Lung (tissue), 11 donors: ENCODE measurements at regions not wholly inside any gene's neighbourhood (a gene's known extent, or its start where the extent isn't known, plus 50 kb on each side); places are given as distances from the start of the nearest gene placed in this dataset.

Experiments
- ATAC-seq: fragments of 200-7000 bp; cut with Tn5 transposase; one replicate; pipeline ENCODE4 v1.9.1; 2020; ENCODE audit warnings: moderate number of reproducible peaks; ENCODE audit not compliant: insufficient read depth, low FRiP score
- DNase-seq, 3 donors: peaks; one replicate each; pipeline ENCODE4 v3.0.0-alpha.2; 2013 to 2017
- H3K27ac ChIP-seq, 2 donors: one replicate each; pipeline ENCODE4 v1.5.1; 2013; ENCODE audit warnings: mild to moderate bottlenecking in 2 of 2, moderate library complexity in 2 of 2, control low read depth in 1 of 2, inconsistent platforms in 1 of 2, low read depth in 1 of 2, low read length in 1 of 2
- H3K27me3 ChIP-seq, 3 donors: one replicate each; pipeline ENCODE4 v1.5.1; 2013; ENCODE audit warnings: low read length in 2 of 3; ENCODE audit not compliant: control insufficient read depth in 3 of 3, insufficient read depth in 3 of 3
- H3K36me3 ChIP-seq, 4 donors: one replicate each; pipeline ENCODE4 v1.5.1; 2013; ENCODE audit warnings: low read length in 4 of 4, mild to moderate bottlenecking in 1 of 4, moderate library complexity in 1 of 4; ENCODE audit not compliant: control insufficient read depth in 4 of 4, insufficient read depth in 4 of 4
- H3K4me1 ChIP-seq, 5 donors: one replicate each; pipeline ENCODE4 v1.5.1; 2013; ENCODE audit warnings: low read length in 5 of 5, mild to moderate bottlenecking in 2 of 5, moderate library complexity in 1 of 5; ENCODE audit not compliant: control insufficient read depth in 5 of 5, insufficient read depth in 5 of 5
- H3K4me3 ChIP-seq: one replicate; pipeline ENCODE4 v1.5.1; 2013; ENCODE audit warnings: mild to moderate bottlenecking, control low read depth, moderate library complexity
- H3K9ac ChIP-seq, 2 donors: one replicate each; pipeline ENCODE4 v1.5.1; 2013; ENCODE audit warnings: low read length in 2 of 2, control low read depth in 1 of 2; ENCODE audit not compliant: insufficient read depth in 1 of 2
- H3K9me3 ChIP-seq, 4 donors: one replicate each; pipeline ENCODE4 v1.5.1; 2013; ENCODE audit warnings: low read length in 3 of 4, mild to moderate bottlenecking in 1 of 4, moderate library complexity in 1 of 4; ENCODE audit not compliant: control insufficient read depth in 4 of 4, insufficient read depth in 3 of 4
- WGBS, 2 donors: extraction: QIAGEN DNeasy Blood & Tissue Kit; methylation state at CpG; one replicate each; pipeline ENCODE4 v1.1.7; 2013; 5-methylcytosine and 5-hydroxymethylcytosine counted together
- TF ChIP-seq, protein P1 (sequence below): IDR thresholded peaks from 2 replicates; pipeline ENCODE4 v1.5.1; 2012; ENCODE audit warnings: mild to moderate bottlenecking; ENCODE audit errors: control extremely low read depth, extremely low read depth
- donor health status: control.
- donor health status: control.
- donor health status: Bipolar disorder and iron deficiency.
- donor health status: healthy.
- donor health status: DM: yes; HTN: yes; CAD: no.

GRCh38 chr6:115319823-115320222, 740.9 kb downstream of the FRK start:
- H3K4me3 ChIP-seq, result no peak overlapping the region
- H3K27ac ChIP-seq, result no peak overlapping the region
- H3K9me3 ChIP-seq, result no peaks in the 10 kb centered on the region
- no peaks in the 10 kb centered on the region for H3K36me3 ChIP-seq
- H3K27me3 ChIP-seq, result no peaks in the 10 kb centered on the region
- TF ChIP-seq, protein P1, sequence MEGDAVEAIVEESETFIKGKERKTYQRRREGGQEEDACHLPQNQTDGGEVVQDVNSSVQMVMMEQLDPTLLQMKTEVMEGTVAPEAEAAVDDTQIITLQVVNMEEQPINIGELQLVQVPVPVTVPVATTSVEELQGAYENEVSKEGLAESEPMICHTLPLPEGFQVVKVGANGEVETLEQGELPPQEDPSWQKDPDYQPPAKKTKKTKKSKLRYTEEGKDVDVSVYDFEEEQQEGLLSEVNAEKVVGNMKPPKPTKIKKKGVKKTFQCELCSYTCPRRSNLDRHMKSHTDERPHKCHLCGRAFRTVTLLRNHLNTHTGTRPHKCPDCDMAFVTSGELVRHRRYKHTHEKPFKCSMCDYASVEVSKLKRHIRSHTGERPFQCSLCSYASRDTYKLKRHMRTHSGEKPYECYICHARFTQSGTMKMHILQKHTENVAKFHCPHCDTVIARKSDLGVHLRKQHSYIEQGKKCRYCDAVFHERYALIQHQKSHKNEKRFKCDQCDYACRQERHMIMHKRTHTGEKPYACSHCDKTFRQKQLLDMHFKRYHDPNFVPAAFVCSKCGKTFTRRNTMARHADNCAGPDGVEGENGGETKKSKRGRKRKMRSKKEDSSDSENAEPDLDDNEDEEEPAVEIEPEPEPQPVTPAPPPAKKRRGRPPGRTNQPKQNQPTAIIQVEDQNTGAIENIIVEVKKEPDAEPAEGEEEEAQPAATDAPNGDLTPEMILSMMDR, result no peak
- 72 to 76% methylated on average over 1 of the region's 1 CpG for WGBS, 2 donors
- H3K4me1 ChIP-seq, result no peaks in the 10 kb centered on the region
- H3K9ac ChIP-seq, result no peak overlapping the region
- DNase-seq (no peak), ATAC-seq (no peak)

GRCh38 chr6:115310156-115310555, 750.5 kb downstream of the FRK start:
- Histone ChIP-seq H3K4me1 (no peaks in the 10 kb centered on the region), H3K9me3 (peaks cover 0 to 11% (median 0%) of the 10 kb centered on the region in 4 donors), H3K36me3 (no peaks in the 10 kb centered on the region), H3K9ac (no peak overlapping the region), H3K27ac (no peak overlapping the region), H3K4me3 (no peak overlapping the region), H3K27me3 (no peaks in the 10 kb centered on the region)
- 92 to 95% methylated on average over 6 of the region's 6 CpGs for WGBS, 2 donors
- DNase-seq, result no peak
- ATAC-seq, result no peak
- TF ChIP-seq, protein P1, result no peak

GRCh38 chr6:115302731-115303130, 758.0 kb downstream of the FRK start:
- H3K9ac ChIP-seq, result no peak overlapping the region
- no peaks in the 10 kb centered on the region for H3K9me3 ChIP-seq
- H3K27me3 ChIP-seq, result no peaks in the 10 kb centered on the region
- no peaks in the 10 kb centered on the region for H3K4me1 ChIP-seq
- TF ChIP-seq, protein P1, result no peak
- no peak overlapping the region for H3K27ac ChIP-seq
- no peaks in the 10 kb centered on the region for H3K36me3 ChIP-seq
- no peak overlapping the region for H3K4me3 ChIP-seq
- WGBS, 2 donors, result 75 to 82% methylated on average over 4 of the region's 4 CpGs
- no peak for ATAC-seq
- no peak for DNase-seq

DNA sequence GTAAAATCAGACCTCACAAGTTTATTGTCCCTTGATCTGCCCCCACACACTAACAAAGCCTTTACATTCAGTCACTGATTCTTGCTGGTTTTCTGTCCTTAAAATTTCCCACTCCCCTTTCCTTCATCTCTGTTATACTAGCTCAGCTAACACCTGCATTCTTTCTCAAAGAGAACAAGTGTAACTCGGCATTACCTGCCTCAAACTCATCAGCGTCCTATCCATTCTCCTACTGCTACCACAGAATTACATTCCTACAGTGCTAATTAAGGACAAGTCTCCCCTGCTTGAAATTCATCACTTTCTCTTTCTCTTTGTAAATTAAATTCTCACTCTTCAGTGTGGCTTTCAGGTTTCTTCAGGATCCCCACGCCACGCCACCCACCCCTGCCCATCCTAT, 773.2 kb downstream of the FRK start:
- H3K27ac ChIP-seq, result no peak overlapping the region
- H3K9ac ChIP-seq, result no peak overlapping the region
- H3K27me3 ChIP-seq, result no peaks in the 10 kb centered on the region
- ATAC-seq, result no peak
- H3K4me3 ChIP-seq, result no peak overlapping the region
- 80 to 84% methylated on average over 4 of the region's 4 CpGs for WGBS, 2 donors
- H3K36me3 ChIP-seq, result no peaks in the 10 kb centered on the region
- TF ChIP-seq, protein P1, result no peak
- H3K4me1 ChIP-seq, result no peaks in the 10 kb centered on the region
- DNase-seq, result no peak
- no peaks in the 10 kb centered on the region for H3K9me3 ChIP-seq
